ENCODE measurements at regions not wholly inside any gene's neighbourhood (a gene's known extent, or its start where the extent isn't known, plus 50 kb on each side); places are given as distances from the start of the nearest gene placed in this dataset.

GRCh38 chr18:40707797-40708196 lies 1247.2 kb upstream of the PIK3C3 start:
- TF ChIP-seq, protein P1, sequence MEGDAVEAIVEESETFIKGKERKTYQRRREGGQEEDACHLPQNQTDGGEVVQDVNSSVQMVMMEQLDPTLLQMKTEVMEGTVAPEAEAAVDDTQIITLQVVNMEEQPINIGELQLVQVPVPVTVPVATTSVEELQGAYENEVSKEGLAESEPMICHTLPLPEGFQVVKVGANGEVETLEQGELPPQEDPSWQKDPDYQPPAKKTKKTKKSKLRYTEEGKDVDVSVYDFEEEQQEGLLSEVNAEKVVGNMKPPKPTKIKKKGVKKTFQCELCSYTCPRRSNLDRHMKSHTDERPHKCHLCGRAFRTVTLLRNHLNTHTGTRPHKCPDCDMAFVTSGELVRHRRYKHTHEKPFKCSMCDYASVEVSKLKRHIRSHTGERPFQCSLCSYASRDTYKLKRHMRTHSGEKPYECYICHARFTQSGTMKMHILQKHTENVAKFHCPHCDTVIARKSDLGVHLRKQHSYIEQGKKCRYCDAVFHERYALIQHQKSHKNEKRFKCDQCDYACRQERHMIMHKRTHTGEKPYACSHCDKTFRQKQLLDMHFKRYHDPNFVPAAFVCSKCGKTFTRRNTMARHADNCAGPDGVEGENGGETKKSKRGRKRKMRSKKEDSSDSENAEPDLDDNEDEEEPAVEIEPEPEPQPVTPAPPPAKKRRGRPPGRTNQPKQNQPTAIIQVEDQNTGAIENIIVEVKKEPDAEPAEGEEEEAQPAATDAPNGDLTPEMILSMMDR (IDR thresholded peaks at IDR 0.05; ENCODE audit: insufficient read depth, low read depth, low read length), result no peak
- DNase-seq (ENCODE audit: low read depth), result no peak
- no peak overlapping the region for H3K4me3 ChIP-seq (ENCODE audit: low read depth, low read length)

DNA sequence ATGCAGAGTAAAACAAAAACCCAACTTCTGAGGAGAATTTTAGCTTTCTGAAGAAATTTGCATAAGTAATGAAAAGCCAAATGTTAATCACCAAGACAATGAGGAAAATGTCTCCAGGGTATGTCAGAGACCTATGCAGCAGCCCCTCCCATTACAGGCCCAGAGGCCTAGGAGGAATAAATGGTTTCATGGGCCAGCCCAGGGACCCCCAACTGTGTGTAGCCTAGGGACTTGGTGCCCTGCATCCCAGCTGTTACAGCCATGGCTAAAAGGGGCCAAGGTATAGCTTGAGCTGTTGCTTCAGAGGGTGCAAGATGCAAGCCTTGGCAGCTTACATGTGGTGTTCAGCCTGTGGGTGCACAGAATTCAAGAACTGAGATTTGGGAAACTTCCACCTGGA lies 1256.9 kb upstream of the PIK3C3 start:
- TF ChIP-seq, protein P1 (IDR thresholded peaks at IDR 0.05; ENCODE audit: insufficient read depth, low read depth, low read length), result no peak
- H3K4me3 ChIP-seq (ENCODE audit: low read depth, low read length), result no peak overlapping the region
- DNase-seq (ENCODE audit: low read depth), result no peak

GRCh38 chr18:40695526-40695925 lies 1259.5 kb upstream of the PIK3C3 start:
- DNase-seq (ENCODE audit: low read depth), result no peak
- TF ChIP-seq, protein P1 (IDR thresholded peaks at IDR 0.05; ENCODE audit: insufficient read depth, low read depth, low read length), result no peak
- no peak overlapping the region for H3K4me3 ChIP-seq (ENCODE audit: low read depth, low read length)

GRCh38 chr18:40692871-40693270 lies 1262.2 kb upstream of the PIK3C3 start:
- no peak for DNase-seq (ENCODE audit: low read depth)
- no peak overlapping the region for H3K4me3 ChIP-seq (ENCODE audit: low read depth, low read length)
- TF ChIP-seq, protein P1 (IDR thresholded peaks at IDR 0.05; ENCODE audit: insufficient read depth, low read depth, low read length), result no peak

DNA sequence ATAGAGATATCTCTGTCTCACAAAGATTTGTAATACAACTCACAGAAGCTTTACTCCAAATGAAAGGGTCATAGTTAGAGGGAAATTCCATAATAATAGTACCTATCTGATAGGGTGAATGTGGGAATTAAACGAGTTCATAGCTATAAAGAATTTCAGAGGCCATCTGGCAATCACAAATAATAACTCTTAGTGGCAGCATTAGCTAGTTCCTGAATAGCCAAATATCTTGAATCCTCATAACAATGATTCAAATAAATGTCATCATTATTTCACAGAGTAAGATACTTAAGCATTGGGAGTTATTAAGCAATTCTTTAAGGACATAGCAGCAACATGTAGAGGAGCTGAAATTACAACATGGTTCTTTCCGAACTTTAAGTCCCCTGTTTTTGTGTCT lies 1265.0 kb upstream of the PIK3C3 start:
- no peak overlapping the region for H3K4me3 ChIP-seq (ENCODE audit: low read depth, low read length)
- no peak for DNase-seq (ENCODE audit: low read depth)
- TF ChIP-seq, protein P1 (IDR thresholded peaks at IDR 0.05; ENCODE audit: insufficient read depth, low read depth, low read length), result no peak

GRCh38 chr18:40687399-40687798 lies 1267.6 kb upstream of the PIK3C3 start:
- H3K4me3 ChIP-seq (ENCODE audit: low read depth, low read length), result no peak overlapping the region
- no peak for DNase-seq (ENCODE audit: low read depth)
- TF ChIP-seq, protein P1 (IDR thresholded peaks at IDR 0.05; ENCODE audit: insufficient read depth, low read depth, low read length), result no peak

DNA sequence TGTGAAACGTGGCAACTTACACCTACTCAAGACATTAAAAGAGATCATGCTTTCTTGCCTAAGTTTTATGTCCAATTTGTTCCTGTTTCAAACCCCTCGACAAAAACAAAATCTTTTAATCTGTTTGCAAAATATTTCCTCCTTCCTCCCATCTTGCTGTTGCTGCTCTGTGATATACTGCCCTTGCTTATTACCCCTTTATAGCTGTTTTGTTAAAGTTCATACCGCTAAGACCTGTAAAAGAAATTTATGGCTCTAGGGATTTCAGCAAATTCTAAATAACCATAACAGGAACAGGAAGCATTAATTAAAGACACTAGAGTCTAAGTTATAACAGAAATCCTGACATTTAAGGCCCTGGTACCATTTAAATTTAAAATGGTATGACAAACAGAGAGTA lies 1268.2 kb upstream of the PIK3C3 start:
- TF ChIP-seq, protein P1 (IDR thresholded peaks at IDR 0.05; ENCODE audit: insufficient read depth, low read depth, low read length), result no peak
- H3K4me3 ChIP-seq (ENCODE audit: low read depth, low read length), result no peak overlapping the region
- DNase-seq (ENCODE audit: low read depth), result peak; percentile 6

Data from fibroblast of villous mesenchyme (primary cell).